Activated CD8-positive, alpha-beta T cell treated with anti-CD3 and anti-CD28 coated beads, Interleukin-2, amount 10 ng/mL, durations not matched to agents 7 days and 5 days (primary cell): ENCODE measurements at regions not wholly inside any gene's neighbourhood (a gene's known extent, or its start where the extent isn't known, plus 50 kb on each side); places are given as distances from the start of the nearest gene placed in this dataset.
A peak's percentile ranks its signal among the peaks of the same experiment; 100 is the strongest.

ENCODE experiments used
- ATAC-seq: fragments of 150-1000 bp; cut with Tn5 transposase; one replicate; pipeline ENCODE4 v1.10.0; 2021; ENCODE audit warnings: moderate library complexity
- CTCF ChIA-PET: fragments of 350-600 bp; sonication (Branson Sonifier 250); formaldehyde crosslinking; loops from one replicate; lab custom pipeline; 2021; ENCODE audit warnings: antibody characterized with exemption; lab: Charles Lee
- POLR2A ChIA-PET: fragments of 350-600 bp; sonication (Branson Sonifier 250); formaldehyde crosslinking; loops from one replicate; lab custom pipeline; 2021; ENCODE audit warnings: antibody characterized with exemption; lab: Charles Lee
- DNase-seq: peaks from one replicate; pipeline ENCODE4 v3.0.0-alpha.2; 2020
- H3K27ac Mint-ChIP-seq: one replicate; pipeline ENCODE4 v1.8.0; 2021; ENCODE audit warnings: mild to moderate bottlenecking, mixed read lengths
- H3K27me3 Mint-ChIP-seq: one replicate; pipeline ENCODE4 v1.8.0; 2021; ENCODE audit warnings: low read depth, mixed read lengths
- H3K36me3 Mint-ChIP-seq: one replicate; pipeline ENCODE4 v1.8.0; 2021; ENCODE audit warnings: low read depth, mixed read lengths
- H3K4me1 Mint-ChIP-seq: one replicate; pipeline ENCODE4 v1.8.0; 2021; ENCODE audit warnings: low read depth, mixed read lengths
- H3K4me3 Mint-ChIP-seq: one replicate; pipeline ENCODE4 v1.8.0; 2021; ENCODE audit warnings: mild to moderate bottlenecking, mixed read lengths
- H3K9me3 Mint-ChIP-seq: one replicate; pipeline ENCODE4 v1.8.0; 2022; ENCODE audit warnings: mixed read lengths; ENCODE audit not compliant: insufficient read depth

- ATAC-seq, result no peak
- no peaks in the 10 kb centered on the region for H3K36me3 Mint-ChIP-seq
- ChIA-PET CTCF (no interaction called here), POLR2A (no interaction called here)
- H3K27me3 Mint-ChIP-seq, result peaks cover 29% of the 10 kb centered on the region
- no peak overlapping the region for H3K4me3 Mint-ChIP-seq
- H3K4me1 Mint-ChIP-seq, result no peaks in the 10 kb centered on the region
- no peaks in the 10 kb centered on the region for H3K9me3 Mint-ChIP-seq
- no peak overlapping the region for H3K27ac Mint-ChIP-seq
- no peak for DNase-seq
Measured at GRCh38 chr2:60629801-60630385, 76.4 kb upstream of the BCL11A start.

GRCh38 chr2:60633615-60634014 is 80.2 kb upstream of the BCL11A start:
- H3K4me3 Mint-ChIP-seq, result no peak overlapping the region
- no peaks in the 10 kb centered on the region for H3K9me3 Mint-ChIP-seq
- CTCF ChIA-PET, result interaction anchor here (1.4 kb wide), 1 partner anchor 9 kb away, joined by 4 read pairs; no protein-coding TSS in a partner anchor
- DNase-seq, result no peak
- ATAC-seq, result no peak
- no peak overlapping the region for H3K27ac Mint-ChIP-seq
- peaks cover 12% of the 10 kb centered on the region for H3K27me3 Mint-ChIP-seq
- no peaks in the 10 kb centered on the region for H3K36me3 Mint-ChIP-seq
- no peaks in the 10 kb centered on the region for H3K4me1 Mint-ChIP-seq
- POLR2A ChIA-PET, result no interaction called here

- no peak overlapping the region for H3K4me3 Mint-ChIP-seq
- POLR2A ChIA-PET, result no interaction called here
- H3K27ac Mint-ChIP-seq, result no peak overlapping the region
- H3K9me3 Mint-ChIP-seq, result no peaks in the 10 kb centered on the region
- H3K4me1 Mint-ChIP-seq, result no peaks in the 10 kb centered on the region
- DNase-seq, result no peak
- no peaks in the 10 kb centered on the region for H3K36me3 Mint-ChIP-seq
- peaks cover 12% of the 10 kb centered on the region for H3K27me3 Mint-ChIP-seq
- no peak for ATAC-seq
- CTCF ChIA-PET, result interaction anchor here (1.2 to 1.8 kb wide), 2 partner anchors 9 to 41 kb away, joined by 4 read pairs; no protein-coding TSS in a partner anchor
Measured at GRCh38 chr2:60634438-60634837, 81.0 kb upstream of the BCL11A start.

- Mint-ChIP-seq H3K36me3 (no peaks in the 10 kb centered on the region), H3K27ac (no peak overlapping the region), H3K4me3 (no peak overlapping the region), H3K27me3 (peaks cover 7% of the 10 kb centered on the region), H3K4me1 (no peaks in the 10 kb centered on the region), H3K9me3 (no peaks in the 10 kb centered on the region)
- DNase-seq (peak; percentile 49), ATAC-seq (peak; percentile 49)
- ChIA-PET CTCF (interaction anchor here (0.9 to 2.0 kb wide), 7 partner anchors 9 to 34 kb away, joined by 3 to 10 read pairs (median 5); no protein-coding TSS in a partner anchor), POLR2A (no interaction called here)
Measured at GRCh38 chr2:60641811-60642788, 88.6 kb upstream of the BCL11A start.

GRCh38 chr2:60643747-60644146 is 90.3 kb upstream of the BCL11A start:
- H3K9me3 Mint-ChIP-seq, result no peaks in the 10 kb centered on the region
- peaks cover 7% of the 10 kb centered on the region for H3K27me3 Mint-ChIP-seq
- no peak overlapping the region for H3K27ac Mint-ChIP-seq
- H3K4me1 Mint-ChIP-seq, result no peaks in the 10 kb centered on the region
- POLR2A ChIA-PET, result interaction anchor here (0.6 kb wide), 1 partner anchor 594 kb away, joined by 3 read pairs; no protein-coding TSS in a partner anchor
- no peak overlapping the region for H3K4me3 Mint-ChIP-seq
- DNase-seq (no peak), ATAC-seq (no peak)
- H3K36me3 Mint-ChIP-seq, result no peaks in the 10 kb centered on the region
- CTCF ChIA-PET, result interaction anchor here (0.8 to 2.0 kb wide), 6 partner anchors 7 to 33 kb away, joined by 3 to 10 read pairs (median 4); no protein-coding TSS in a partner anchor

GRCh38 chr2:60644951-60645350 is 91.5 kb upstream of the BCL11A start:
- ATAC-seq (no peak), DNase-seq (no peak)
- no peaks in the 10 kb centered on the region for H3K4me1 Mint-ChIP-seq
- ChIA-PET CTCF (interaction anchor here (2.2 kb wide), 1 partner anchor 29 kb away, joined by 9 read pairs; no protein-coding TSS in a partner anchor), POLR2A (no interaction called here)
- no peaks in the 10 kb centered on the region for H3K9me3 Mint-ChIP-seq
- no peak overlapping the region for H3K4me3 Mint-ChIP-seq
- peaks cover 7% of the 10 kb centered on the region for H3K27me3 Mint-ChIP-seq
- no peak overlapping the region for H3K27ac Mint-ChIP-seq
- H3K36me3 Mint-ChIP-seq, result no peaks in the 10 kb centered on the region

- DNase-seq (no peak), ATAC-seq (no peak)
- ChIA-PET CTCF (no interaction called here), POLR2A (no interaction called here)
- Mint-ChIP-seq H3K4me1 (no peaks in the 10 kb centered on the region), H3K27ac (no peak overlapping the region), H3K27me3 (peaks cover 3% of the 10 kb centered on the region), H3K36me3 (no peaks in the 10 kb centered on the region), H3K4me3 (no peak overlapping the region), H3K9me3 (no peaks in the 10 kb centered on the region)
Measured at GRCh38 chr2:60648191-60648590, 94.7 kb upstream of the BCL11A start.

- Mint-ChIP-seq H3K36me3 (no peaks in the 10 kb centered on the region), H3K4me1 (no peaks in the 10 kb centered on the region), H3K4me3 (no peak overlapping the region), H3K27ac (no peak overlapping the region), H3K9me3 (no peaks in the 10 kb centered on the region), H3K27me3 (peaks cover 7% of the 10 kb centered on the region)
- ATAC-seq (no peak), DNase-seq (no peak)
- ChIA-PET CTCF (no interaction called here), POLR2A (no interaction called here)
Measured at GRCh38 chr2:60649721-60650120, 96.3 kb upstream of the BCL11A start.

GRCh38 chr2:60652832-60653340 is 99.4 kb upstream of the BCL11A start:
- ChIA-PET POLR2A (no interaction called here), CTCF (no interaction called here)
- Mint-ChIP-seq H3K36me3 (no peaks in the 10 kb centered on the region), H3K4me1 (no peaks in the 10 kb centered on the region), H3K4me3 (no peak overlapping the region), H3K27ac (no peak overlapping the region), H3K9me3 (no peaks in the 10 kb centered on the region), H3K27me3 (peaks cover 7% of the 10 kb centered on the region)
- ATAC-seq (no peak), DNase-seq (no peak)

GRCh38 chr2:60657673-60658072 is 98.4 kb upstream of the PAPOLG start:
- peaks cover 9% of the 10 kb centered on the region for H3K27me3 Mint-ChIP-seq
- no peak for ATAC-seq
- no peaks in the 10 kb centered on the region for H3K36me3 Mint-ChIP-seq
- H3K27ac Mint-ChIP-seq, result no peak overlapping the region
- H3K4me3 Mint-ChIP-seq, result no peak overlapping the region
- POLR2A ChIA-PET, result no interaction called here
- peaks cover 8% of the 10 kb centered on the region for H3K4me1 Mint-ChIP-seq
- CTCF ChIA-PET, result no interaction called here
- no peaks in the 10 kb centered on the region for H3K9me3 Mint-ChIP-seq
- no peak for DNase-seq

- ATAC-seq, result no peak
- POLR2A ChIA-PET, result no interaction called here
- H3K36me3 Mint-ChIP-seq, result no peaks in the 10 kb centered on the region
- peaks cover 14% of the 10 kb centered on the region for H3K4me1 Mint-ChIP-seq
- no peaks in the 10 kb centered on the region for H3K9me3 Mint-ChIP-seq
- CTCF ChIA-PET, result interaction anchor here (1.0 to 1.8 kb wide), 2 partner anchors 14 to 18 kb away, joined by 3 to 4 read pairs; no protein-coding TSS in a partner anchor
- DNase-seq, result no peak
- no peak overlapping the region for H3K27ac Mint-ChIP-seq
- H3K27me3 Mint-ChIP-seq, result peaks cover 6% of the 10 kb centered on the region
- H3K4me3 Mint-ChIP-seq, result no peak overlapping the region
Measured at GRCh38 chr2:60659026-60659425, 97.0 kb upstream of the PAPOLG start.
